Right lobe of liver (tissue), 6 donors: ENCODE measurements at regions not wholly inside any gene's neighbourhood (a gene's known extent, or its start where the extent isn't known, plus 50 kb on each side); places are given as distances from the start of the nearest gene placed in this dataset.

Source experiments
- ATAC-seq, 4 donors: fragments of 200-7000 bp; cut with Tn5 transposase; one replicate each; pipeline ENCODE4 v1.9.1; 2020; ENCODE audit warnings: mild to moderate bottlenecking in 4 of 4, moderate library complexity in 4 of 4
- DNase-seq, 3 donors: peaks; one replicate each; pipeline ENCODE4 v3.0.0-alpha.2; 2020
- H3K27ac ChIP-seq, 3 donors: fragments of 200-600 bp; one replicate each; pipeline ENCODE4 v1.8.0; 2022
- H3K27me3 ChIP-seq, 2 donors: fragments of 200-600 bp; one replicate each; pipeline ENCODE4 v1.8.0; 2022
- H3K36me3 ChIP-seq, 4 donors: fragments of 200-600 bp; sonication (generic) in 1 of 4; one replicate each; pipeline versions ENCODE4 v1.5.1 to v1.8.0; 2017 to 2022; ENCODE audit warnings: control low read depth in 1 of 4
- H3K4me1 ChIP-seq, 4 donors: fragments of 200-600 bp; sonication (generic) in 1 of 4; one replicate each; pipeline versions ENCODE4 v1.5.1 to v1.8.0; 2017 to 2022; ENCODE audit warnings: control low read depth in 1 of 4
- H3K4me3 ChIP-seq, 3 donors: fragments of 200-600 bp; one replicate each; pipeline ENCODE4 v1.8.0; 2022
- H3K9me3 ChIP-seq, 4 donors: fragments of 200-600 bp; sonication (generic) in 1 of 4; one replicate each; pipeline versions ENCODE4 v1.5.1 to v1.8.0; 2017 to 2022; ENCODE audit warnings: control low read depth in 1 of 4
- CTCF ChIP-seq, 4 donors: fragments of 200-600 bp in 3 of 4; fragments of 450-650 bp in 1 of 4; IDR thresholded peaks; one replicate each; pipeline versions ENCODE4 v1.5.1 to v1.8.0; 2016 to 2022; ENCODE audit warnings: antibody characterized with exemption in 4 of 4, mild to moderate bottlenecking in 2 of 4
- POLR2A ChIP-seq: fragments of 450-650 bp; IDR thresholded peaks from one replicate; pipeline ENCODE4 v1.6.1; 2017; ENCODE audit warnings: antibody characterized with exemption, mild to moderate bottlenecking
- WGBS: methylation state at CpG from one replicate; pipeline ENCODE4 v1.1.6; 2018; ENCODE audit warnings: low coverage, low lambda C conversion rate; ENCODE audit not compliant: insufficient coverage; ENCODE audit errors: missing lambda C conversion rate; 5-methylcytosine and 5-hydroxymethylcytosine counted together
- intact Hi-C, 2 donors: fragments of 100-400 bp; cut with DNase I; formaldehyde crosslinking; loops; one replicate each; pipeline versions ENCODE4 v1.11.2 to v1.14.1; 2022
- donor health status: DM: no; HTN: yes; CAD: no.
- donor health status: DM: no; HTN: no; CAD: no.
- donor health status: DM: no; HTN: no; CAD: no.
- donor health status: DM: no; HTN: yes; CAD: no.
- donor health status: DM: no; HTN: yes; CAD: no.

- TF ChIP-seq CTCF (IDR thresholded peaks at IDR 0.05): no peak
- no peak for ATAC-seq
- H3K9me3 ChIP-seq: no peaks in the 10 kb centered on the region
- no peaks in the 10 kb centered on the region for H3K4me1 ChIP-seq
- H3K4me3 ChIP-seq: no peak overlapping the region
- intact Hi-C loops: no loop called here
- H3K36me3 ChIP-seq: no peaks in the 10 kb centered on the region
- no peak overlapping the region for H3K27ac ChIP-seq
- H3K27me3 ChIP-seq: no peaks in the 10 kb centered on the region
- 47% methylated on average over 2 of the region's 2 CpGs for WGBS
- DNase-seq: no peak
Measured at GRCh38 chr2:103132536-103133217, 370.8 kb downstream of the TMEM182 start.

GRCh38 chr2:103135679-103136078, 373.8 kb downstream of the TMEM182 start:
- TF ChIP-seq CTCF (IDR thresholded peaks at IDR 0.05): no peak
- TF ChIP-seq POLR2A: no peak
- intact Hi-C loops: no loop called here
- ATAC-seq: no peak

GRCh38 chr2:103138123-103138901, 376.5 kb downstream of the TMEM182 start:
- Histone ChIP-seq H3K36me3 (no peaks in the 10 kb centered on the region), H3K27ac (no peak overlapping the region), H3K4me3 (no peak overlapping the region), H3K9me3 (no peaks in the 10 kb centered on the region), H3K4me1 (no peaks in the 10 kb centered on the region), H3K27me3 (no peaks in the 10 kb centered on the region)
- intact Hi-C loops: no loop called here
- ATAC-seq (no peak), DNase-seq (no peak)
- WGBS: 60% methylated on average over 5 of the region's 5 CpGs
- no peak for TF ChIP-seq CTCF (IDR thresholded peaks at IDR 0.05)
- no peak for TF ChIP-seq POLR2A

More at GRCh38 chr2:103135679-103136078, 373.8 kb downstream of the TMEM182 start:
- no peaks in the 10 kb centered on the region for H3K36me3 ChIP-seq
- H3K4me1 ChIP-seq: no peaks in the 10 kb centered on the region
- DNase-seq: no peak
- no peaks in the 10 kb centered on the region for H3K9me3 ChIP-seq
- H3K4me3 ChIP-seq: no peak overlapping the region
- no peak overlapping the region for H3K27ac ChIP-seq
- 50% methylated on average over 6 of the region's 6 CpGs for WGBS
- no peaks in the 10 kb centered on the region for H3K27me3 ChIP-seq

- intact Hi-C loops: no loop called here
- Histone ChIP-seq H3K27ac (no peak overlapping the region), H3K27me3 (no peaks in the 10 kb centered on the region), H3K4me3 (no peak overlapping the region), H3K9me3 (no peaks in the 10 kb centered on the region), H3K36me3 (no peaks in the 10 kb centered on the region), H3K4me1 (no peaks in the 10 kb centered on the region)
- ATAC-seq (no peak), DNase-seq (no peak)
- WGBS: 21% methylated on average over 4 of the region's 7 CpGs
- no peak for TF ChIP-seq CTCF (IDR thresholded peaks at IDR 0.05)
- TF ChIP-seq POLR2A: no peak
Measured at GRCh38 chr2:103139628-103140268, 377.9 kb downstream of the TMEM182 start.
